SH-SY5Y (cell line): ENCODE measurements at regions not wholly inside any gene's neighbourhood (a gene's known extent, or its start where the extent isn't known, plus 50 kb on each side); places are given as distances from the start of the nearest gene placed in this dataset.

Experiments used
- GATA2 ChIP-seq: IDR thresholded peaks from 2 replicates; pipeline ENCODE4 v1.6.1; 2011; ENCODE audit warnings: mild to moderate bottlenecking, low read depth, low read length
- GATA3 ChIP-seq: IDR thresholded peaks from 2 replicates; pipeline ENCODE4 v1.6.1; 2011; ENCODE audit warnings: low read depth, mild to moderate bottlenecking, low read length, moderate library complexity

DNA sequence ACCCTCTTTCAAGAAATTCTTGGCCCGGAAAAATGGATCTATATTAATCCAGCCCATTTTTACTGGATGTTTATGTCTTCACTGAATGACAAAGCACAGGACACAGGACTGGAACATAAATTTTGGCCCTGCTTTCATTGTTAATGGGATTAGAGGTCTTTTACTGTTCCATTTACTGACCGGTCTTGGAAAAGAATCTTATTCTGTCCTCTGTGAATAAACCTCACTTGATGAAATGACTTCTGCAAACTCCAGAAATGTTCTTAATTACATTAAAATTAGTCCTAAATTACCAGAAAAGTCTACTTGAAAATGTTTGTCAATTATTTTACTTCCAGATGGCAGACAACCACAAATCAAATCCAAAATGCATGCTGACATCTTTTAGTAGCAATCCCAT lies 79.3 kb upstream of the SLC24A5 start:
- TF ChIP-seq GATA3 (no peak), GATA2 (no peak)
